HL-60 (cell line): ENCODE measurements at regions not wholly inside any gene's neighbourhood (a gene's known extent, or its start where the extent isn't known, plus 50 kb on each side); places are given as distances from the start of the nearest gene placed in this dataset.

Experiments used
- GABPA ChIP-seq: IDR thresholded peaks from 2 replicates; pipeline ENCODE4 v1.6.1; 2012; ENCODE audit warnings: low read depth
- POLR2AphosphoS5 ChIP-seq: IDR thresholded peaks from 2 replicates; pipeline ENCODE4 v1.6.1; 2012; ENCODE audit warnings: low read depth
- REST ChIP-seq: IDR thresholded peaks from 2 replicates; pipeline ENCODE4 v1.6.1; 2012; ENCODE audit warnings: low read depth; ENCODE audit not compliant: insufficient replicate concordance
- SPI1 ChIP-seq: IDR thresholded peaks from 2 replicates; pipeline ENCODE4 v1.6.1; 2012; ENCODE audit warnings: low read depth, mild to moderate bottlenecking, borderline replicate concordance
- TF ChIP-seq, protein P1 (sequence below): IDR thresholded peaks from one replicate; pipeline ENCODE4 v1.5.1; 2011; ENCODE audit warnings: low read length, control low read depth, inconsistent platforms; ENCODE audit not compliant: insufficient read depth

- TF ChIP-seq, protein P1, sequence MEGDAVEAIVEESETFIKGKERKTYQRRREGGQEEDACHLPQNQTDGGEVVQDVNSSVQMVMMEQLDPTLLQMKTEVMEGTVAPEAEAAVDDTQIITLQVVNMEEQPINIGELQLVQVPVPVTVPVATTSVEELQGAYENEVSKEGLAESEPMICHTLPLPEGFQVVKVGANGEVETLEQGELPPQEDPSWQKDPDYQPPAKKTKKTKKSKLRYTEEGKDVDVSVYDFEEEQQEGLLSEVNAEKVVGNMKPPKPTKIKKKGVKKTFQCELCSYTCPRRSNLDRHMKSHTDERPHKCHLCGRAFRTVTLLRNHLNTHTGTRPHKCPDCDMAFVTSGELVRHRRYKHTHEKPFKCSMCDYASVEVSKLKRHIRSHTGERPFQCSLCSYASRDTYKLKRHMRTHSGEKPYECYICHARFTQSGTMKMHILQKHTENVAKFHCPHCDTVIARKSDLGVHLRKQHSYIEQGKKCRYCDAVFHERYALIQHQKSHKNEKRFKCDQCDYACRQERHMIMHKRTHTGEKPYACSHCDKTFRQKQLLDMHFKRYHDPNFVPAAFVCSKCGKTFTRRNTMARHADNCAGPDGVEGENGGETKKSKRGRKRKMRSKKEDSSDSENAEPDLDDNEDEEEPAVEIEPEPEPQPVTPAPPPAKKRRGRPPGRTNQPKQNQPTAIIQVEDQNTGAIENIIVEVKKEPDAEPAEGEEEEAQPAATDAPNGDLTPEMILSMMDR: no peak
- TF ChIP-seq REST (no peak), POLR2AphosphoS5 (no peak), SPI1 (no peak), GABPA (no peak)
These were observed 480.0 kb upstream of the JAG1 start for GRCh38 chr20:11153819-11154218.
